ENCODE measurements at regions not wholly inside any gene's neighbourhood (a gene's known extent, or its start where the extent isn't known, plus 50 kb on each side); places are given as distances from the start of the nearest gene placed in this dataset.

GRCh38 chr1:57925226-57925625, 501.4 kb upstream of the DAB1 start:
- DNase-seq (ENCODE audit: low spot score): no peak

- no peak for DNase-seq (ENCODE audit: low spot score)
Measured at GRCh38 chr1:57922130-57922529, 498.3 kb upstream of the DAB1 start.

- DNase-seq (ENCODE audit: low spot score): no peak
Measured at GRCh38 chr1:57916041-57916440, 492.2 kb upstream of the DAB1 start.

- DNase-seq (ENCODE audit: low spot score): no peak
Measured at GRCh38 chr1:57911427-57911826, 487.6 kb upstream of the DAB1 start.

GRCh38 chr1:57910782-57911181, 486.9 kb upstream of the DAB1 start:
- DNase-seq (ENCODE audit: low spot score): peak; percentile 8

GRCh38 chr1:57910305-57910704, 486.4 kb upstream of the DAB1 start:
- DNase-seq (ENCODE audit: low spot score): no peak

- DNase-seq (ENCODE audit: low spot score): no peak
Measured at GRCh38 chr1:57908147-57908890, 484.5 kb upstream of the DAB1 start.

- DNase-seq (ENCODE audit: low spot score): no peak
Measured at GRCh38 chr1:57901208-57901919, 477.5 kb upstream of the DAB1 start.

- no peak for DNase-seq (ENCODE audit: low spot score)
Measured at GRCh38 chr1:57898531-57898930, 474.7 kb upstream of the DAB1 start.

- DNase-seq (ENCODE audit: low spot score): no peak
Measured at GRCh38 chr1:57897581-57897980, 473.7 kb upstream of the DAB1 start.

GRCh38 chr1:57894315-57894714, 470.5 kb upstream of the DAB1 start:
- DNase-seq (ENCODE audit: low spot score): peak; percentile 81

GRCh38 chr1:57889676-57890320, 465.9 kb upstream of the DAB1 start:
- peak; percentile 70 for DNase-seq (ENCODE audit: low spot score)

GRCh38 chr1:57887964-57888491, 464.2 kb upstream of the DAB1 start:
- peak; percentile 55 for DNase-seq (ENCODE audit: low spot score)

- no peak for DNase-seq (ENCODE audit: low spot score)
Measured at GRCh38 chr1:57886376-57886775, 462.5 kb upstream of the DAB1 start.

GRCh38 chr1:57883642-57883995, 459.8 kb upstream of the DAB1 start:
- DNase-seq (ENCODE audit: low spot score): no peak

GRCh38 chr1:57882934-57883641, 459.2 kb upstream of the DAB1 start:
- DNase-seq (ENCODE audit: low spot score): no peak

- no peak for DNase-seq (ENCODE audit: low spot score)
Measured at GRCh38 chr1:57882072-57882471, 458.2 kb upstream of the DAB1 start.

GRCh38 chr1:57881639-57882038, 457.8 kb upstream of the DAB1 start:
- DNase-seq (ENCODE audit: low spot score): no peak

- DNase-seq (ENCODE audit: low spot score): no peak
Measured at GRCh38 chr1:57879700-57880099, 455.8 kb upstream of the DAB1 start.

- peak; percentile 96 for DNase-seq (ENCODE audit: low spot score)
Measured at GRCh38 chr1:57874418-57874877, 450.6 kb upstream of the DAB1 start.

GRCh38 chr1:57872913-57873312, 449.1 kb upstream of the DAB1 start:
- no peak for DNase-seq (ENCODE audit: low spot score)

- DNase-seq (ENCODE audit: low spot score): no peak
Measured at GRCh38 chr1:57868908-57869307, 445.0 kb upstream of the DAB1 start.
